ENCODE measurements at regions not wholly inside any gene's neighbourhood (a gene's known extent, or its start where the extent isn't known, plus 50 kb on each side); places are given as distances from the start of the nearest gene placed in this dataset.
"Not testable (repeated sequence)": the region's sequence is repeated elsewhere in the genome, so short reads cannot be mapped to it uniquely, and the experiment has no call there.

- no peak for DNase-seq (ENCODE audit: low read depth in 2 of 2)
Observed at GRCh38 chr20:53856300-53857295, 213.8 kb downstream of the BCAS1 start.

- no peak for DNase-seq (ENCODE audit: low read depth in 2 of 2)
Observed at GRCh38 chr20:53855733-53856132, 214.7 kb downstream of the BCAS1 start.

GRCh38 chr20:53854609-53854926 is 215.8 kb downstream of the BCAS1 start:
- not testable (repeated sequence) for DNase-seq (ENCODE audit: low read depth in 2 of 2)

- DNase-seq (ENCODE audit: low read depth in 2 of 2): no peak
Observed at GRCh38 chr20:53853111-53853713, 217.2 kb downstream of the BCAS1 start.

- no peak for DNase-seq (ENCODE audit: low read depth in 2 of 2)
Observed at GRCh38 chr20:53852691-53853090, 217.7 kb downstream of the BCAS1 start.

GRCh38 chr20:53852014-53852413 is 218.4 kb downstream of the BCAS1 start:
- DNase-seq (ENCODE audit: low read depth in 2 of 2): no peak

- DNase-seq (ENCODE audit: low read depth in 2 of 2): no peak
Observed at GRCh38 chr20:53850319-53850718, 220.1 kb downstream of the BCAS1 start.

- no peak for DNase-seq (ENCODE audit: low read depth in 2 of 2)
Observed at GRCh38 chr20:53849471-53850059, 220.8 kb downstream of the BCAS1 start.

GRCh38 chr20:53848304-53848703 is 222.1 kb downstream of the BCAS1 start:
- no peak for DNase-seq (ENCODE audit: low read depth in 2 of 2)

- no peak for DNase-seq (ENCODE audit: low read depth in 2 of 2)
Observed at GRCh38 chr20:53847837-53848170, 222.6 kb downstream of the BCAS1 start.

- DNase-seq (ENCODE audit: low read depth in 2 of 2): no peak
Observed at GRCh38 chr20:53847139-53847836, 223.1 kb downstream of the BCAS1 start.

- no peak for DNase-seq (ENCODE audit: low read depth in 2 of 2)
Observed at GRCh38 chr20:53846640-53847039, 223.8 kb downstream of the BCAS1 start.

GRCh38 chr20:53845980-53846379 is 224.4 kb downstream of the BCAS1 start:
- no peak for DNase-seq (ENCODE audit: low read depth in 2 of 2)

- DNase-seq (ENCODE audit: low read depth in 2 of 2): no peak
Observed at GRCh38 chr20:53844259-53844658, 226.1 kb downstream of the BCAS1 start.

GRCh38 chr20:53843645-53844044 is 226.7 kb downstream of the BCAS1 start:
- DNase-seq (ENCODE audit: low read depth in 2 of 2): no peak

GRCh38 chr20:53842301-53843099 is 227.9 kb downstream of the BCAS1 start:
- DNase-seq (ENCODE audit: low read depth in 2 of 2): no peak

GRCh38 chr20:53841741-53842140 is 228.7 kb downstream of the BCAS1 start:
- DNase-seq (ENCODE audit: low read depth in 2 of 2): no peak

- DNase-seq (ENCODE audit: low read depth in 2 of 2): peak; percentile 30 to 40
Observed at GRCh38 chr20:53840532-53840931, 229.9 kb downstream of the BCAS1 start.

GRCh38 chr20:53839423-53840176 is 230.8 kb downstream of the BCAS1 start:
- no peak for DNase-seq (ENCODE audit: low read depth in 2 of 2)

GRCh38 chr20:53838311-53838868 is 232.0 kb downstream of the BCAS1 start:
- no peak for DNase-seq (ENCODE audit: low read depth in 2 of 2)

Measured in fibroblast of skin of left quadriceps (primary cell).